Fibroblast of the conjunctiva (primary cell): ENCODE measurements at regions not wholly inside any gene's neighbourhood (a gene's known extent, or its start where the extent isn't known, plus 50 kb on each side); places are given as distances from the start of the nearest gene placed in this dataset.

Experiments used
- DNase-seq: peaks from one replicate; pipeline ENCODE4 v3.0.0-alpha.2; 2010; ENCODE audit warnings: low read depth

- no peak for DNase-seq
Observed at GRCh38 chr5:10876006-10876744, 115.1 kb upstream of the DAP start.

- DNase-seq = no peak
Observed at GRCh38 chr5:10875201-10875768, 114.3 kb upstream of the DAP start.

DNA sequence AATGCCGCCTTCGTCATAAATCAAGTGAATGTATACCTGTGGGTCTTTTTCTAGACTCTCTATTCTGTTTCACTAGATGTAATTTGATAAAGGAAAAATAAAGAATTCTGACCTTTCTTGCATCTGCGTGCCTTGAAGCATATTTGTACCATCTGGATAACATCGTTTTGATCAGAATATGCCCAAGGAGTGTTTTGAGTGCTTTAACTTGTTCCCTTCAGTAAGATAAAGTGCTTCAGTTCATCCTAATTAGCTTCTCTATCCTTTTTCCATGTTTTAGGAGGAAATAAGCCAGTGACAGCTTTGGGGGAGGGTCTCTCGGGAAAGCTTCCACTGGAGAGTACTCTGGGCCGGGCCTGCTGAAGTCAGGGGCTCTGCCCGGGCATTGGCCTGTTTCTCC is 113.5 kb upstream of the DAP start:
- DNase-seq = no peak

- DNase-seq = no peak
Observed at GRCh38 chr5:10870791-10871190, 109.8 kb upstream of the DAP start.

DNA sequence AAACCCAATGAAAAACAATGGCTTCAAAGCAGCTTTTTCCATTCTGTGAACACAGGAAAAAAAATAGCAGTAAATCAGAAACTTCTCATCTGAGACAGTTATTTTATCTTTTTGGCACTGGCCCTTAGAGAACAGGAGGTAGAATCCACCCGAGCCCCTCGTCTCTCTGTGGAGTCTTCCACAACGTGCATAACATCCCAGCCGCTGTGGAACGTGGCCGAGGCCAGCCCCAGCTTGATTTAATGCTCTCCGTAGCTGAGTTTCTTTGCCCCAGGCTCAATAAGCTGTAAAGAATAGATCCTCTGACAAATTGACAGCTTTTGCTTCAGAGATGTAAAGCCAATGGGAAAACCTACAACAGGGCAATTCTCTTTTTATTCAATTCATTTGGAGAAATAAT is 107.9 kb upstream of the DAP start:
- no peak for DNase-seq

DNA sequence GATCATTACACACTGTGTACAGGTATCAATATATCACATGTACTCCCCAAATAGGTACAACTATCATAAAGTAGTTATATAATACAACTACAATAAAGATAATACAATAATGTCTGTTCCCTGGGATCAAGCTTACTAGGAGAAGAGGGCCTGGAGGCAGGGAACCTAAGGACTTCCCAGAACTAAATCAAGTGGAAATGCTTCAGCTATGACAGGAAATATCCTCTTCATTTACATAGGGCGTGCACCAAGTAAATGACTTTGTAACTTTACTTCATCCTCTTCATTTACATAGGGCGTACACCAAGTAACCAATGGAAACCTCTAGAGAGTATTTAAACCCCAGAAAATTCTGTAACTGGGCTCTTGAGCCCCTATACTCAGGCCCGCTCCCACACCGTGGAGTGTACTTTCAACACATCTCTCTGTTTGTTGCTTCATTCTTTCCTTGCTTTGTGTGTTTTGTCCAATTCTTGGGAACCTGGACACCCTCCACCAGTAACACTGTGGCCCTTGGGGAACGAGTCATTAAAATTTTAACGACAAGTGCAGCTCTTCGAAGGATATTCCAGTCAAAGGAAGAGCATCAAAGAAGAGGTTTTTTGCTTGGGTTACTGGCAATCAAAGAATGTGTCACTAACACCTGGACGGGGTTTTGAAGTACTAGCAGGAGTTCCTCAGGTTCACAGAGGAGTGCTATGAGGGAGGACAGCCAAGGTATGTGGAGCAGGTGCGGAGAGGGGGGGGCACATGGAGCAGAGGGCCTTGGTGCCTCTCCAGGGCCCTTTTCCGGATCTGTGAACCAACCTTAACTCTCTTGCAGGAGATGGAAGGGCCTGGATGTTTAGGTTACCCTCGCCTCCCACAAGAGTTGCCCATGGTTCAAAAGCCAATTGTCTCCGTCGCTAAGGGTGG is 106.6 kb upstream of the DAP start:
- DNase-seq = no peak

DNA sequence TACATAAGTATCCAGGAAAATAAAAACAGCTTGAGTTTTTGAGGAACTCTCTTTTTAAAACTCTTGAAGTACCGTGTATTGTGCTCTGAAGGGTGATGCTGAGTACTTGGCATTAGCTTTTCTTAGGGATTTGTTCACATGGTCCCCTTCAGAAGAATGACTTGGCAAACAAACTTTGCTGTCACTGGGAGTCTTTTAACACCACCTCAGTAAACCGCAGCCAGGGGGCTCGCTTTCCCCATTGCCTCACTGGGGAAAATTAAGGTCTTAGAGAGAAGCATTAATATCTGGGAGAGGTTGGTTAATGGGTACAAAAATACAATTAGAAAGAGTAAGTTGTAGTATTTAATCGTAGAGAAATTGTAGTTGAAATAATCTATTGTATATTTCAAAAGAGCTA is 105.9 kb upstream of the DAP start:
- DNase-seq = no peak

DNA sequence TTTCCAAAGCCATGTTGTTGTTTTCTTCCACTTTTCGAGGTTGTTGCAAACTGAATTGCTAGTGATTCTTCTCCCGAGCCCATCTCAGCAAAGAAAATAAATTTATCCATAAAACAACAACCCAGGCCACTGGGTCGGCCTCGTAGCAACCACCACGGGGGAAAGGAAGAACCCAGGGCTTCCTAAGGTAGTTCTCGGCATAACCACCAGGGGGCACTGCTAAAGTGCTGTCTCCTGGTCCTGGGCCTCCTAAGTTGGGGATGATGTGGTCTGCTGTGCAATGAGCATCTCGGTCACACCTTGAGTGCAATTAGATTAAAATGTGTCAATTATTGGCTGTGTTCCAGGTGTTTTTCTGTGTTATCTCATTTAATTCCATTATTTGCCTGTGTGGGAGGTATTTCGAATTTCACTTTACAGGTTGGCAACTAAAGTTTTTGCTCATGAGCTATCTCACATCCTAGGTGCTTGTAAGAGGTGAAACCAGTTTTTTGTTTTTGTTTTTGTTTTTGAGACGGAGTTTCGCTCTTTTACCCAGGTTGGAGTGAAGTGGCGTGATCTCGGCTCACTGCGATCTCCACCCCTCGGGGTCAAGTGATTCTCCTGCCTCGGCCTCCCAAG is 102.8 kb upstream of the DAP start:
- DNase-seq = peak; percentile 12

DNA sequence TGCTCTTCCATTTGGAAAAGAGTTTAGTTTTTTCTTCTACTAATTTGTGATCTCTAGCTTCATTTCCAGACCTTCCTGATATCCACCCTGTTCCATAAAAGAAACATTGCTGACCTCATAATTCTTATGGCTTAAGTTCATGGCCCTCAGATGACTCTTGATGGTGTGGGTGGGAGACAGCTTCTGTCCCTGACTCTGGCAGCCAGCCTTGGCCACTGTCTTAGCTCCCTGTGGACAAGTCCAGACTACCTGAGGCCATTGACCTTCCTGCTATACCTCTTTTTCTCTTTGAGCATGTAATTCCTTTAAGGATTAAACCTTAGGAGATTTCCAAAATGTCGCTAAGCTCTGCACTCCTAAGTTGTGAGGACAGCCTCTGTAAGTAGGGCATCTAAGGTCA is 101.1 kb upstream of the DAP start:
- no peak for DNase-seq

GRCh38 chr5:10861423-10861790 is 100.4 kb upstream of the DAP start:
- no peak for DNase-seq

- no peak for DNase-seq
Observed at GRCh38 chr5:10860645-10861422, 99.8 kb upstream of the DAP start.

GRCh38 chr5:10860196-10860543 is 99.1 kb upstream of the DAP start:
- no peak for DNase-seq

- no peak for DNase-seq
Observed at GRCh38 chr5:10859393-10860195, 98.6 kb upstream of the DAP start.

DNA sequence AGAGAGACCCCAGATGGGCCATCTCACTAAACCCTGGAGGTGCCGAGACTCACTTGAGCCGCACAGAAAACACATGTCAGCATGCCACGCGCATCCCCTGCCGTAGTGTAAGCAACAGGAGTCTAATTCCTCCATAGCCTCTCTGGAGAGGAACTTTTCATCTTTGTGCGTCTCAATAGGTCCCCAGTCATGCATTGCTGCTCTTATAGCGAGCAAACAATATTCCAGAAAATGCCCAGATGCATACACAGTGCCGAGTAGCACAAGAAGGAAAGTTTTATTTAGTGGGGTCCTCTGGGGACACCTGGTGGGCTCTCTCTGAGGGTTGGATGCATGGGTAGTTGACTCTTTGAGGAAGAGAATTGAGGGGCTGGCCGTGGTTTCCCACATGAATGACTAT is 97.9 kb upstream of the DAP start:
- no peak for DNase-seq

DNA sequence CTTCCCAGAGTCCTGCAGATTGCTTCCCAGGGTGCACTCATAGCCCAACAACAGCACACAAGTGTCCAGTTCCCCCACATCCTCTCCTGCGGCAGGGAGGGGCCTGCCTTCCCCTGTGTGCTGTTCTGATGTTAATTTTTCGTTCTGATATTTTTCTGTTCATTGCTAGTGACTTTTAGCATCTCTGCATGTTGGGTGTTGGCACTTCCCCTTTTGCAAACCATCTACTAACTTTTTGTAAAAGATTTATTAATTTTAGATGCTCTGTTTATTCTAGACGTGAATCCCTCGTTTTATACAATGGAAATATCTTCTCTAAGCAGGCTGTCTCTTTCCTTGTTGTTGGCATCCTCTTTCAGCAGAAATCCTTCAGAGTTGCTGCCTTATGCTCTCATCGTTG is 97.3 kb upstream of the DAP start:
- DNase-seq = no peak

DNA sequence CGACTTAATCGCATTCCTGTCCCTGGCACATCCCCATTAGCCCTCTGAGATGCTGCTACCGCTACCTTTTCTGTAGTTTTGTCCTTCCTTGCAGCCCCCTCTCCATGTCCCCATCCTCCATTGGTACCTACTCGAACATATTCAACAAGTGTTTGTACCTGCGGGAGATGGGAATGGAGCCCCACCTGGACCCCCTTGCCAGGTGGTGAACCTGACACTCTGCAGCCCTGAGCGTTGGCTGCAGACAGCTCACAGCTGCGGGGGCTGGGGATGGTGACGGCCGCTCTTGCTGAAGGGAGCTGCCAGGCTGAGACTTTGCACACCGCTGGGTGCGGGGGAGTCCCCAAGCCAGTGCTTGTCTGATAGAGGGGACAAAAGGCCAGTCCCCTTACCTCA is 96.3 kb upstream of the DAP start:
- DNase-seq = no peak

DNA sequence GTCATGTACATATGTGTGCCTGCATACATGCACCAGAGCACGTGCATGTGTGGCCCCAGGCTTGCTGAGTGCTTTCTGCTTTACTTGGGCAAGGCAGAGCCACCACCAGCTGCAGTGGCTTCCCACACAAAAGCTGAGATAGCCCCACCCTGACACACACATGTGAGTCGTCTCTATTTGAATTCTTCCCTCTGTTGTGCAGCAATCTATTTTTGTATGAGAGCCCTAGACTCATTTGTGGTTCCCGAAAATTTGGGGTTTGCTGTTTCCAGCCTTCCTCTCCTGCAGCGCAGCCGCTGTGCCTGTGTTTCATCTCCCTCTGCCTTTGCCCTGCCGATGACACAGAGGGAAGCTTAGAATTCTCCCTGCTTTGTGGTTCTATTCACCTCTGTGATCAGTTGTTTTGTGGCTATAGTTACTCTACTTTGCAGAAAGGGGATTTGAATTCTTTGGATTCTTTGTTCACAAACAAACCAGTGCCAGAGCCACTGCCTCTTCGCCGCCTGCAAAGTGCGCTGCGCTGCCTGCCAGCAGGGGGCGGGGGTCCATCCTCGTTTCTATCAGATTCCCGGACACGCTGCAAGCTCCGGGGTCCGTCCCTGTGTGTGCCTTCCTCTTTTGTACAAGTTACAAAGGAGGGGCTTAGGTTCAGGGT is 95.8 kb upstream of the DAP start:
- peak; percentile 10 for DNase-seq

DNA sequence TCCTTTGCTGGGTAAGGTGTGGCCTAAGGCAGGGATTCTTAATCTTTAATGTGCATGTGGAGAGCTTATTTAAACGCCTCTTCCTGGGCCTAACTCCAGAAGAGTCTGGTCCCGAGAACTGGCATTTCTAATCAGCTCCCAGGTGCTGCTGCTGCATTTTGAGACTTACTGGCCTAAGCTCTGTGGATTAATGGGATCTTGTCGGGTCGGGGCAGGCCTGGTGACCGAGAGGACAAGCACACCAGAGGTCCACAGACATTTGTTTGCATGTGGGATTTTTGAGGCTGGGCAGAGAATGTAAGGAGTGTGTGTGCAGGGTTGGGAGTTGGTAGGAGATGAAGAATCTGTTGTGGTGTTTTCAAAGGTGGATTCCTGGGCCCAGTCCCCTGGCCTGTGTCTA is 95.0 kb upstream of the DAP start:
- no peak for DNase-seq

DNA sequence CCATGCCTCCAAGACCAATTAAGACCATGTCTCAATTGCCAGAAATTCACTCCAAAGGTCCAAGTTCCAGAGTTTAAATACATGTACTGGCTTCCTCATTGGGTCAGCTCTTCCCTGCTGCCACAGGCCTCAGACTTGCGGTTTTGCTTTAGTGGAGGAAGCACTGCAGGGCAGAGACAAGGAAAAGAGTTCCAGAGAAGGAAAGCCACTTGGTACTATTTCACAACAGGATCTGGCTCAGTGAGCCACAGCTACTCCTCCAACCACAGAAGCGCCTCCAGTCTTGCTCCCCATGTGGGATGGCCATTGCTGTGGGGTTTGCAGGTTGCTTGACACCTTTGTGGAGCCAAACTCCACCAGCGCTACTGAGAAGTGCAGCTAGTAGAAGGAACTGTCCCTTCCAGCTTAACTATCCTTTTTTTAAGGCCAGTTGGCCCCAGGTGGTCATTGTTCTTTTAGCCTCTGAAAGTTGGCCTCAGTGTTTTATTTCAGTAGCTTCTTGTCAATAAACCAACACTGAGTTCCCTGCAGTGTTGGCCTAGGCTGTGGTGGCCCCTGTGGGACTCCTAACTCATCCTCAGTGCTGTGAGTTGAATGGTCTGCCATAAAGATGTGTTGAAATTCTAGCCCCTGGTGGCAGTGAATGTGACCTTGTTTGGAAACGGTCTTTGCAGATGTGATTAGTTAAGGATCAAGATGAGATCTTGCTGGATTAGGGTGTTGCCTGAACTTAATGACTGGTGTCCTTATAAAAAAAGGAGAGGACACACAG is 93.7 kb upstream of the DAP start:
- no peak for DNase-seq

GRCh38 chr5:10853154-10853553 is 92.1 kb upstream of the DAP start:
- DNase-seq = no peak
